ENCODE measurements at regions not wholly inside any gene's neighbourhood (a gene's known extent, or its start where the extent isn't known, plus 50 kb on each side); places are given as distances from the start of the nearest gene placed in this dataset.

DNA sequence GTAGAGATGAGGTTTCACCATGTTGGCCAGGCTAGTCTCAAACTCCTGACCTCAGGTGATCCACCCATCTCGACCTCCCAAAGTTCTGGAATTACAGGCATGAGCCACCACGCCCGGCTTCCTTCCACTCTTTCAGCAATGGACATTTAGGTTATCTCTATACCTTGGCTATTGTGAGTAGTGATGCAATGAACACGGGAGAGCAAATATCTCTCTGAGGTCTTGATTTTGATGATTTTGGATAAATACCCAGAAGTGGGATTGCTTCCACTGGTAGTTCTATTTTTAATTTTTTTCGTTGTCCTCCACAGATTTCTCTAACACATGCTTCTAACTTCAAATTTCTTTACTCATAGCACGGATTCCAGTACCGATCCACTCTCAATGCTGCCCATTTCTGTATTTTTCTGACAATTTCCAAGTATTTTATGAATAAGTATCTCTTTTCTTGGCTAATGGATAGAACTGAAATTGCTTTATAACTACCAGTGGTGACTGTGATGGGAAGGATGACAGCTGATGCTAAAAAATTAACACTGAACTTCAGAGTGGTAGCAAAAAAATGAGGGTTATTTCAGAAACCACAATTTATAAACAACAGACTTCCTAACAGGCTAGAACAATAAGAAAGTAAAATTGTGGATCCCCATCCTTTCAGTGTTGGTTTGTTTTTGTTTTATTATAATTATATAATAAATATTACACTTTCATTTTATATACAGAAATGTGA lies 327.5 kb upstream of the RUNX1 start:
- DNase-seq (ENCODE audit: low read depth): no peak

DNA sequence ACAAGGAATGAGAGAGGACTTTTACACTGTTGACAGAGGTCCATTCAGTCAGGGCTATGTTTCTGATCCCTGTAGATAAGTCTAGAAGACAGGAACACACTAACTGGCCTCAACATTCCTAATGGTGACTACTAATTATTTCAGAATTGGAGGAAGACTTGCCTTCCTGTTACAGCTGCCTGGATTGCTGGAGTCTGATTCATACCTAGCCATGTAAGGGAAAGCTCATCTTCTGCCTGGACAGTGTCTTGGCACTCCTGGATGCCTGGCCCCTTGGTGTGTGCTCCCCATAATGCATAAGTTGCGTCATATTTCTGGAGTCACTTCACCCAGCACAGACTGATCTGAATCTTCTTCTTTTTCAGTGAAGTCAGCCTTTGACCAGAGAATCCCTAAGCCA lies 326.0 kb upstream of the RUNX1 start:
- DNase-seq (ENCODE audit: low read depth): peak; percentile 82

GRCh38 chr21:35373998-35374397 lies 324.9 kb upstream of the RUNX1 start:
- no peak for DNase-seq (ENCODE audit: low read depth)

DNA sequence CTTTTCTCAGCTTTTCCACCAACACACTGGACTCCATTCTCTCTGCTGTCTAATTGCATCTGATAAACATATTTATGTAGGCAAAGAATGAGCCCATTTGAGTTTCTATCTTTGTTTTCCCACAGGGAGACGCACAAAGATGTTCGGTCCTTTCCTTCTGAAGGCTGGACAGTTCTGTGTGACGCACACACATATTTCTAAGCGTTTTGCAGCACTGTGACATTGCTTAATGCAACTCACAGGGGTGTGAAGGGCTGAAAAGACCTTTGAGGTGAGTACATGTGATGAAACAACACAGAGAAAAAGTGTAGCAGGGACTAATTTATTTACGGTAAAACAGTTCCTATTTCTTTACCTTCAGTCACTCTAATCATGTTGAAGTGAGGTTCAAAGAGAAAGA lies 323.1 kb upstream of the RUNX1 start:
- no peak for DNase-seq (ENCODE audit: low read depth)

DNA sequence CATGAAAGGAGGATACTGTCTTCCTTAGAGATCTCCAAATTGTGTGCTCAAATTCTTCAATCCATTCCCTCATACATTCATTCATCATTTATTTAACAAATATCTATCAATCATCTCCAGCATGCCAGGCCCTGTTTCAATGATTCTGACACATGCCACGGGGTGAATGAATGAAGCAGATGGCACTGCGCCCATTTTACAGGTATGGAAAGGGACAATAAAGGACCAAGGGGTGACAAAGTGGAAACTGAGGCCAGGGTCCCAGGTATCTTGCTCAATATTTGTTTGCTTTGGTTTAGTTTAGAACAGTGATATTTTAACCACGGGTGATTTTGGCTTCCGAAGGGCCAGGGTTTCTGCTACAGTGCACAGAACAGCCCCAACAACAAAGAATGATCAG lies 321.6 kb upstream of the RUNX1 start:
- DNase-seq (ENCODE audit: low read depth): no peak

DNA sequence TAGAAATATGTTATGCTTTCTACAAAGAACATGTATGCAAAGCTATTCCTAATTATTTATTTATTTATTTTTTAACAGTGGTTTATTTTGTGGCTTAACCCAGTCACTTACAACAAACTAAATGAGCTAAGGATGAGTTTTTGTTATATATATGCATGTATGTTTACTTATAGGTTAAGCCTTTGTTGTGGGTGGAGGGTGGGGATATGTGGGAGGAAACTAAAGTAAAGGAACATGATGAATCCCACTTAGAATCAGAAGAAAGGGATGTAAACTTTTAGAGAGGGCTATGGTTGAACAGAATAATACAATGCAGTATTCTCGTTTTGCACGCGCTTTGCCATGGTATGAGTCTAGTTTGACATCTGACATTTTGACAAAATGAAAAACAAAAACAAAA lies 321.0 kb upstream of the RUNX1 start:
- DNase-seq (ENCODE audit: low read depth): no peak

DNA sequence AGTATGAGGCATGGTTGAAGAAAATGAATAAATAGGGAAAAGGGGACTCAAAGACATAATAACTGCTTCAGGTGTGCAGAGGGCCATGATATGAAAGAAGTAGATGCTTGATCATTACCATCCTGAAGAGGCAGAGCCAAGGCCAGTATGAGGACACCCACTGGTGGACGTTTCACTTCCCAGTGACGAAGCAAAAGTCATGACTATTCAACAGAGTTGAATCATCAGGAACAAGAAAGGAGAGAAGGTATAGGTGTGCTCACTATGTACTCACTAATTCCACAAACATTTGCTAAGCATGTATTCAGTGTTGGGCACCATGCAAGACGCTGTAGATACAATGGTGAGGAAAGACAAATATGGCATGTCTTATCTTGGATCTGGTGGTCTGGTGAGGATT lies 319.2 kb upstream of the RUNX1 start:
- no peak for DNase-seq (ENCODE audit: low read depth)

- DNase-seq (ENCODE audit: low read depth): no peak
Observed at GRCh38 chr21:35367553-35367952, 318.5 kb upstream of the RUNX1 start.

GRCh38 chr21:35366394-35367080 lies 317.4 kb upstream of the RUNX1 start:
- no peak for DNase-seq (ENCODE audit: low read depth)

DNA sequence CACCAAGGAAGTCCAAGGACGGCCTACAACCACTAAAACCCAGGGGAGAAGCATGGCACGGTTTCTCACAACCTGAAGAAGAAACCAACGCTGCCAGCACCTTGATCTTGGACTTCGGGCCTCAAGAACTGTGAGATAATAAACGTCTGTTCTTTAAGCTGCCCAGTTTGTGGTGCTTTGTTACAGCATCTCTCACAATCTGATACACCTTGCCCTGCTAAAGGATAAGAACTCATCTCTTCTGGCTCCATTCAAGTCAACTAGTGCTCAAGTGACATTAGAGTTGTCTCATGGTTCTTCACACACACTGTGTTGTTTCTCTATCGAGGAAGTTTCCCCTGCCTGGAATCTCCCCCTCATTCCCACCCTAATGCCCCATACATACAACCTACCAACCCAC lies 314.4 kb upstream of the RUNX1 start:
- DNase-seq (ENCODE audit: low read depth): no peak

DNA sequence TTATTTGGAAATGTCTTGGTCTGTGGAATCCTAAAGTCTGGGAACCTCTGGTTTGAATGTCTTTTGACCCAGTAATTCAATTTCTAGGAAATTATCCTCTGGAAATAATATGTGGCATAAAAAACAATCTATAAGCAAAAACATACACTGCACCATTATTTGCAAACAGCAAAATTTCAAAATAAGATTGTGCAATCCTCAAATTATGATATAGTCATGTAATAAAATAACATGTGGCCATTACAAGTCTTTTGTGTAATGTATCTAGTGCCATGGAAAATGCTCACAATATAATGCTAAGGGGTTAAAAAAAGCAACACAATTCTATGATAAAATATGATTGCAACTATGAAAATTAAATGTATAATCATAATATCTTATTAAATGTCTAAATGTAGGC lies 312.9 kb upstream of the RUNX1 start:
- DNase-seq (ENCODE audit: low read depth): no peak

DNA sequence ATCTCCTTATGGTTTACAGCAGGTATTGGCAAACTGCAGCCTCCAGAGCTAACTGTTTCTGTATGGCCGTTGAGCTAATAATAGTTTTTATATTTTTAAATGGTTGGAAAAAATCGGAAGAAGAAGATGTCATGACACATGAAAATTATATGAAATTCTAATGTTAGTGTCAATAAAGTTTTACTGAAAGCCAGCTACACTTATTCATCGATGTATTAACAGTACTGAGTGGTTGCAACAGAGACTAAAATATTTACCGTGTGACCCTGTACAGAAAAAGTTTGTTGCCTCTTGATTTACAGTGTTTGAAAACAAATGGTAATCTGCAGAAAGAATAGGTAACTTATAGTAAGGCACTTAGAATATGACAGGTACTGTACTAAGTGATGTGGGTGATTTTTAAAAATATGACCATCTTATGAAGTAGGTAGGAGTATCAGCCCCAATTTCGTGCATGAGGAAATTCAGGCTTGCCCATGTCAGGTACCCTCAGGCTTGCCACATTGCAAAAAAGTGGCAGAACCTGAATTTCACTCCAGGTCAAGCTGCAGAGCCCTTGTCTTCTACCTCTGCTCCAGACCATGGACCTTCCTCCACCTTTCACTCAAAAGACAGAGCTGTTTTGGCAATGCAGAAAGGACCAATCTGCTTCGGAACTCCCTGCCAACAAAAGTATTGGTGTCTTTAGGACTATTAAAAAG lies 311.9 kb upstream of the RUNX1 start:
- DNase-seq (ENCODE audit: low read depth): no peak

GRCh38 chr21:35359076-35359475 lies 310.0 kb upstream of the RUNX1 start:
- DNase-seq (ENCODE audit: low read depth): no peak

GRCh38 chr21:35358008-35358407 lies 308.9 kb upstream of the RUNX1 start:
- no peak for DNase-seq (ENCODE audit: low read depth)

DNA sequence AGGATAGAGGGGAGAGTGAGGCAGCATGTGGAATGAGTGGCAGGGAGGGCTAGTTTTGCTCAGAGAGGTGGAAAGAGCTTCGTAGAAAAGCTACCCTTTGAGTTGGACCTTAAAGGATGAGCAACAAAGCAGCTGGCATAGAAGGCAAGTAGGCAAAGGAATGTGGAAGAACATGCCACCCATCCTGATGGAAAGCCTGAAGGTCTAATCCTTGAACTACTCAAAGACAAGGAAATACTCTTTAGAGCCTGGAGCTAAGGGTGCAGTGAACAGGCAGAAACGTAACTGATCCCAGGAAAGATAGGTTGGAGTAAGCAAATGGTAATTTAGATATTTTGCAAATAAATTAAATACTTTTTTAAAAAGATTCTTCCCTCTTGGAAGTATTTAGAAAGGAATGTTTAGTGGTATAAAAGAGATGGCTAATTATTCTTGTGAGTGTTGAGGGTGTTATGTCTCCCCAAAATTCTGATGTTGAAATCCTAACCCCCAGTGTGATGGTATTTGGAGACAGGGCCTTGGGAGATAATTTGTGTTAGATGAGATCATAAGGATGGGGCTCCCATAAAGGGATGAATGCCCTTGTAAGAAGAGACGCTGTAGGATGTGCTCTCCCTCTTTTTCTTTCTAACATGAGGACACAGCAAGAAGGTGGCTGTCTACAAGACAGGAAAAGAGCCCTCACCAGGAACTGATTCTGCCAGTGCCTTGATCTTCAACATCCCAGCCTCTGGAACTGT lies 308.1 kb upstream of the RUNX1 start:
- no peak for DNase-seq (ENCODE audit: low read depth)

GRCh38 chr21:35354078-35354477 lies 305.0 kb upstream of the RUNX1 start:
- no peak for DNase-seq (ENCODE audit: low read depth)

DNA sequence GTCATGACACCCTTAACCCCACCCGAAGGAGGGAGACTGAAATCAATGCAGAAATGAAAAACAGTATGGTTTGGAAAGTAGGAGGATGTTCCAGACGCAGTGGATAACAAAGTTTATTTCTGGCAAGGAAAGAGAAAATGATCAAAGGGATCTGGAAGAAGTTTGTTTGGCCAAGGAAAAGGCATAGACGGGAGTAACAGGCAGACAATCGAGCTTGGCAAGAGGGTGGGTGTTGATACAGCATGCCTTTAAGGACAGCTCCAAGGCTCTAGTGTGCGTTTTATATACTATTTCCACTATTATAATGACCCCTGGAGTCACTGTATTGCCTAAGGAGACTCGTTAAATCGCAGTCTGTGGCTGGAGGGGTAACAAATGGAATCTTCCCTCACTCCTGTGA lies 303.7 kb upstream of the RUNX1 start:
- DNase-seq (ENCODE audit: low read depth): no peak

GRCh38 chr21:35352066-35352770 lies 303.1 kb upstream of the RUNX1 start:
- DNase-seq (ENCODE audit: low read depth): no peak

DNA sequence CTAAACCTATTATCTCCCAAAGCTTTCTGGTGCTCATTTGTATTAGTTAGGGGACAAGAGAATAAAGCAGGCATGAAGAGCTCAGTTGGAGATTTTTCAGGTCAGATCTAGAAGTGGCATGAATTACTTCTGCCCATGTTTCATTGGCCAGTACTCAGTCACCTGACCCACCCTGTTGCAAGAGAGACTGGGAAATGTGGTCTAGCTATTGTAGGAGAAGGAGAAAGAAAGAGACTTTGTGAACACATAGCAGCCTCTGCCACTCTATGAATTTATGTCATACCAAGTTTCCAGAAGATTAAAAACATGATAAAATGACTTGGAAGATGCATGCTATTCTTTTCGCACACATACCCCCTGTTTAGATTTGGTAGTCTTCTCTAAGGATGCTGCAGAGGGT lies 302.3 kb upstream of the RUNX1 start:
- DNase-seq (ENCODE audit: low read depth): no peak

GRCh38 chr21:35350965-35351364 lies 301.9 kb upstream of the RUNX1 start:
- DNase-seq (ENCODE audit: low read depth): no peak

DNA sequence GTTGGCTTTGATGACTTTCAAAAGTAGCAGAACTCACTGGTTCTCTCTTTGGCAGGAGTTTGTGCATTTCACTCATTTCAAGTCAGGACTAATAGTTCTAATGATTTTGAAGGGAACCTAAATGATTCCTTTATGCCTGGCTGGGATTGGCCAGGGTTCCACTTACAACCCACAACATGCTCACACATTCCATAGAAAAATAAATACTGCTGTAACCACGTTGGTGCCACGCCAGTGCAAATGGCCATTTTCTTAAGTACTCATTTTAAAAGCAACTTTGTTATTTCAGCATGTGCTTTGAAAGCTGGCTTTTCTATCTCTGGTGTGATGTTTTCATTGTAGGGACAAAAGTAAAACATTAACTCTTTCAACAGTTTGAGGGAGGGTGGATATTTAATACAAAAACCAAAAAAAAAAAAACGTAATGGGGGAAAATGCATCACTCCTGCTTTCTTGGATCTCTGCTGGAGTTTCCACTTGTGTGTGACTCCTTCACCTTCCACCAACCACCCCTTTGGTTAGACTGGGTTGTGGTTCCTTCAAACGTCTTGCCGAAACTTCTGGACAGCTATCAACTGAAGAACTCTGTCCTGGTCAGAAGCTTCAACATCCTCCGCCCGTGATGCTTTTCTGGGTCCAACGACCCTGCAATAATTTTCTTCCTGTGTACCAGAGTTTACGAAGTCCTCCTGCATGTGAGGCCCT lies 300.4 kb upstream of the RUNX1 start:
- DNase-seq (ENCODE audit: low read depth): no peak

Measured in HT1080 (cell line).